Neural progenitor cell (in vitro differentiated cells): ENCODE measurements at regions not wholly inside any gene's neighbourhood (a gene's known extent, or its start where the extent isn't known, plus 50 kb on each side); places are given as distances from the start of the nearest gene placed in this dataset.

Experiments
- DNase-seq: peaks from one replicate; pipeline ENCODE4 v3.0.0-alpha.2; 2016; ENCODE audit warnings: low spot score
- H2AFZ ChIP-seq: fragments of 200-600 bp; sonication (generic); replicated peaks from 2 replicates; pipeline ENCODE4 v1.6.1; 2016; ENCODE audit warnings: antibody characterized with exemption
- H3F3A ChIP-seq: fragments of 200-600 bp; sonication (generic); 2 replicates; pipeline ENCODE4 v1.6.1; 2016; ENCODE audit warnings: antibody characterized with exemption, low read depth
- H3K27ac ChIP-seq: fragments of 200-600 bp; sonication (generic); 2 replicates; pipeline ENCODE4 v1.5.1; 2016; ENCODE audit warnings: mild to moderate bottlenecking
- H3K27me3 ChIP-seq: fragments of 200-600 bp; sonication (generic); 2 replicates; pipeline ENCODE4 v1.6.1; 2016; ENCODE audit warnings: mild to moderate bottlenecking, moderate library complexity
- H3K36me3 ChIP-seq: fragments of 200-600 bp; sonication (generic); 2 replicates; pipeline ENCODE4 v1.5.1; 2016
- H3K4me1 ChIP-seq: fragments of 200-600 bp; sonication (generic); 2 replicates; pipeline ENCODE4 v1.6.1; 2016; ENCODE audit warnings: mixed run types
- H3K4me2 ChIP-seq: fragments of 200-600 bp; sonication (generic); 2 replicates; pipeline ENCODE4 v1.6.1; 2016
- H3K4me3 ChIP-seq: fragments of 200-600 bp; sonication (generic); 2 replicates; pipeline ENCODE4 v1.5.1; 2016
- H3K79me2 ChIP-seq: fragments of 200-600 bp; sonication (generic); 2 replicates; pipeline ENCODE4 v1.6.1; 2016; ENCODE audit warnings: low read depth
- H3K9ac ChIP-seq: fragments of 200-600 bp; sonication (generic); 2 replicates; pipeline ENCODE4 v1.6.1; 2016
- H3K9me3 ChIP-seq: fragments of 200-600 bp; sonication (generic); 2 replicates; pipeline ENCODE4 v1.5.1; 2016; ENCODE audit warnings: low read depth
- H4K20me1 ChIP-seq: fragments of 200-600 bp; sonication (generic); 2 replicates; pipeline ENCODE4 v1.6.1; 2016; ENCODE audit warnings: low read depth
- H3K27ac Mint-ChIP-seq: 3 replicates; pipeline ENCODE4 v1.8.0; 2021; ENCODE audit warnings: mixed read lengths
- H3K27me3 Mint-ChIP-seq: 2 replicates; pipeline ENCODE4 v1.8.0; 2022; ENCODE audit warnings: low read depth, mild to moderate bottlenecking, inconsistent platforms, moderate library complexity, mixed read lengths; ENCODE audit not compliant: insufficient read depth
- H3K36me3 Mint-ChIP-seq: 3 replicates; pipeline ENCODE4 v1.8.0; 2021; ENCODE audit warnings: mixed read lengths
- H3K4me1 Mint-ChIP-seq: 3 replicates; pipeline ENCODE4 v1.8.0; 2021; ENCODE audit warnings: mixed read lengths
- H3K4me3 Mint-ChIP-seq: 3 replicates; pipeline ENCODE4 v1.8.0; 2021; ENCODE audit warnings: mild to moderate bottlenecking, moderate library complexity, mixed read lengths
- H3K9me3 Mint-ChIP-seq: 3 replicates; pipeline ENCODE4 v1.8.0; 2020; ENCODE audit warnings: mixed read lengths
- EZH2 ChIP-seq: fragments of 200-600 bp; sonication (generic); IDR thresholded peaks from 2 replicates; pipeline ENCODE4 v1.6.1; 2017; ENCODE audit warnings: antibody characterized with exemption, mild to moderate bottlenecking, moderate library complexity
- EZH2phosphoT487 ChIP-seq: fragments of 200-600 bp; sonication (generic); IDR thresholded peaks from 2 replicates; pipeline ENCODE4 v1.6.1; 2017; ENCODE audit warnings: antibody characterized with exemption
- TF ChIP-seq, protein P1 (sequence below): fragments of 200-600 bp; sonication (generic); IDR thresholded peaks from 2 replicates; pipeline ENCODE4 v1.5.1; 2017; ENCODE audit warnings: antibody characterized with exemption, mild to moderate bottlenecking

DNA sequence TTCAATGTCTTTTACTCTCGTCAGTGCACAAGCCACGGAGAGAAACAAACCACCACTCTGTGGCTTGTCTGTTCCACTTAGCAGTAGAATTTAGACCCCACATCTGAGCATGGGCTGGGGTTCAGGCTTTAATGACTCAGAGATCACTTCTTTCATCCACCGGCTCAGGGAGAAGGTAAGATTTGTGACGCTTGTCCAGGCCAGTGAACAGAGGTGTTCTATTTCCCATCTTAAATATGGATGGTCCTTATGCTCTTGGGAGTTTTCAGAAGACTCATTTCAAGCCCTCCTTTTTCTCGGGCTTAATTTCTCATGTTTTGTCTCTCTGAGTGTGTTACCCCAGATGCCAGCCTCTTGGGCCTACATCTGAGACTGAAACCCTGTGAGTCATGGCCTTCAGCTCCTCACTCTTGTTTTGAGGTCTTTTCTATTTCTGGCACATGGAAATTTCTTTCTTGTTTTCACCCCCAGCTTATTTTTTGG lies 127.4 kb upstream of the SFRP2 start:
- H3K4me1 Mint-ChIP-seq, result peaks cover 15% of the 10 kb centered on the region
- no peak overlapping the region for H3K27ac Mint-ChIP-seq
- peaks cover 7% of the 10 kb centered on the region for H3K9me3 Mint-ChIP-seq
- Histone ChIP-seq H3K9ac (no peak overlapping the region), H3K27ac (no peak overlapping the region), H3F3A (no peaks in the 10 kb centered on the region), H3K36me3 (no peaks in the 10 kb centered on the region), H3K4me1 (peaks cover 13% of the 10 kb centered on the region), H2AFZ (no peak overlapping the region), H4K20me1 (no peaks in the 10 kb centered on the region), H3K4me3 (no peak overlapping the region), H3K4me2 (no peak overlapping the region), H3K79me2 (no peaks in the 10 kb centered on the region), H3K27me3 (no peaks in the 10 kb centered on the region), H3K9me3 (no peaks in the 10 kb centered on the region)
- H3K27me3 Mint-ChIP-seq, result no peaks in the 10 kb centered on the region
- H3K4me3 Mint-ChIP-seq, result no peak overlapping the region
- TF ChIP-seq, protein P1, sequence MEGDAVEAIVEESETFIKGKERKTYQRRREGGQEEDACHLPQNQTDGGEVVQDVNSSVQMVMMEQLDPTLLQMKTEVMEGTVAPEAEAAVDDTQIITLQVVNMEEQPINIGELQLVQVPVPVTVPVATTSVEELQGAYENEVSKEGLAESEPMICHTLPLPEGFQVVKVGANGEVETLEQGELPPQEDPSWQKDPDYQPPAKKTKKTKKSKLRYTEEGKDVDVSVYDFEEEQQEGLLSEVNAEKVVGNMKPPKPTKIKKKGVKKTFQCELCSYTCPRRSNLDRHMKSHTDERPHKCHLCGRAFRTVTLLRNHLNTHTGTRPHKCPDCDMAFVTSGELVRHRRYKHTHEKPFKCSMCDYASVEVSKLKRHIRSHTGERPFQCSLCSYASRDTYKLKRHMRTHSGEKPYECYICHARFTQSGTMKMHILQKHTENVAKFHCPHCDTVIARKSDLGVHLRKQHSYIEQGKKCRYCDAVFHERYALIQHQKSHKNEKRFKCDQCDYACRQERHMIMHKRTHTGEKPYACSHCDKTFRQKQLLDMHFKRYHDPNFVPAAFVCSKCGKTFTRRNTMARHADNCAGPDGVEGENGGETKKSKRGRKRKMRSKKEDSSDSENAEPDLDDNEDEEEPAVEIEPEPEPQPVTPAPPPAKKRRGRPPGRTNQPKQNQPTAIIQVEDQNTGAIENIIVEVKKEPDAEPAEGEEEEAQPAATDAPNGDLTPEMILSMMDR, result no peak
- TF ChIP-seq EZH2 (no peak), EZH2phosphoT487 (no peak)
- DNase-seq, result no peak
- H3K36me3 Mint-ChIP-seq, result peaks cover 22% of the 10 kb centered on the region

DNA sequence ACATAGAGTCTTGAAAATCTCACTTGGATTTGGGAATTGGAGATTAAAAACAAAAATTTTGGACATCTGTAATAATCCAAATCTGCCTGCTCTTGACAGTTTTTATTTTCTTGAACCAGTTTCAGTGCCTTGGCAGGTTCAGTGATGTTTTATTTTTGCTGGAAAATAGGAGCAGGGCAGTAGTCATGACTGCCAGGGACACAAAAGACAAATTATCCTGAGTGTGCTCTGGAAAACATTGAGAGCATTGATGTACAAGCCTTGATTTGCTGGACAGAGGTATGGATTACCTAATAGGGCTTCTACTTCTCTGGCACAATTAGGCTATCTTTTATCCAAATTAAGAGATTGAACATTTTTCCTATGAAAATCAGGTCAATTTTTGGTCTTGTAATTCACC lies 123.4 kb upstream of the SFRP2 start:
- H2AFZ ChIP-seq, result no peak overlapping the region
- Mint-ChIP-seq H3K9me3 (peaks cover 5% of the 10 kb centered on the region), H3K4me1 (peaks cover 11% of the 10 kb centered on the region), H3K27me3 (no peaks in the 10 kb centered on the region), H3K36me3 (peaks cover 17% of the 10 kb centered on the region), H3K4me3 (no peak overlapping the region), H3K27ac (no peak overlapping the region)
- H3K36me3 ChIP-seq, result no peaks in the 10 kb centered on the region
- DNase-seq, result no peak
- H3K9ac ChIP-seq, result no peak overlapping the region
- H3K79me2 ChIP-seq, result no peaks in the 10 kb centered on the region
- H3K4me2 ChIP-seq, result no peak overlapping the region
- no peaks in the 10 kb centered on the region for H3K27me3 ChIP-seq
- TF ChIP-seq EZH2phosphoT487 (no peak), EZH2 (no peak)
- TF ChIP-seq, protein P1, result no peak
- no peaks in the 10 kb centered on the region for H4K20me1 ChIP-seq
- H3F3A ChIP-seq, result no peaks in the 10 kb centered on the region
- peaks cover 9% of the 10 kb centered on the region for H3K4me1 ChIP-seq
- H3K27ac ChIP-seq, result no peak overlapping the region
- H3K4me3 ChIP-seq, result no peak overlapping the region
- no peaks in the 10 kb centered on the region for H3K9me3 ChIP-seq

DNA sequence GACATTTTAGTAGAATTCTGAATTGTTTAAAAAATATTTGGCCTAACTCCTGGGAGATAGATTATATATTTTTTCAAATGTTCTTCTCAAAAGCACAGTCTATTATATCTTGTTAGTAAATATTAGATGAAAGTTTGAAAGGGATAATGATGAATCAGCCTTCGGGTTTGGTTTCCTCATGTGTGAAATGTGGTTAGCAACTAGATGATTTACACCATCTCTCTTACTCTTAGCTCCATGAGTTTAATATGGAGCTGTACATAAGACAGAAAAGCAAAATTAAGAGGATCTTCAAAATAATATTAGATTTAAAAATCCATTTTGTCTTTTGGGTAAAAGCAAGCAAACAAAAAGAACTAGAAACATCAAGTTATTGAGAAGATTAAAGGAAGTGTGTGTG lies 120.8 kb upstream of the SFRP2 start:
- Mint-ChIP-seq H3K4me3 (no peak overlapping the region), H3K9me3 (peaks cover 6% of the 10 kb centered on the region), H3K36me3 (peaks cover 22% of the 10 kb centered on the region), H3K4me1 (peaks cover 9% of the 10 kb centered on the region), H3K27ac (no peak overlapping the region), H3K27me3 (peaks cover 2% of the 10 kb centered on the region)
- Histone ChIP-seq H3K36me3 (no peaks in the 10 kb centered on the region), H3K4me3 (no peak overlapping the region), H3K27me3 (no peaks in the 10 kb centered on the region), H3K79me2 (no peaks in the 10 kb centered on the region), H3K4me1 (peaks cover 9% of the 10 kb centered on the region), H3F3A (no peaks in the 10 kb centered on the region), H3K9ac (no peak overlapping the region), H2AFZ (no peak overlapping the region), H4K20me1 (no peaks in the 10 kb centered on the region), H3K4me2 (no peak overlapping the region), H3K9me3 (no peaks in the 10 kb centered on the region), H3K27ac (no peak overlapping the region)
- no peak for DNase-seq
- TF ChIP-seq EZH2phosphoT487 (no peak), EZH2 (no peak)
- TF ChIP-seq, protein P1, result no peak
